GM18499 (cell line): ENCODE measurements at regions not wholly inside any gene's neighbourhood (a gene's known extent, or its start where the extent isn't known, plus 50 kb on each side); places are given as distances from the start of the nearest gene placed in this dataset.
"Not testable (repeated sequence)": the region's sequence is repeated elsewhere in the genome, so short reads cannot be mapped to it uniquely, and the experiment has no call there.

Experiments used
- ATAC-seq: cut with Tn5 transposase; IDR thresholded peaks from one replicate; pipeline ENCODE4 v1.9.1; 2021; ENCODE audit warnings: moderate number of reproducible peaks; ENCODE audit not compliant: insufficient read depth, unreplicated experiment

- ATAC-seq: no peak
Observed at GRCh38 chr17:70675070-70675590, 505.8 kb downstream of the KCNJ2 start.

GRCh38 chr17:70677783-70678647, 508.7 kb downstream of the KCNJ2 start:
- no peak for ATAC-seq

- no peak for ATAC-seq
Observed at GRCh38 chr17:70678889-70679288, 509.6 kb downstream of the KCNJ2 start.

DNA sequence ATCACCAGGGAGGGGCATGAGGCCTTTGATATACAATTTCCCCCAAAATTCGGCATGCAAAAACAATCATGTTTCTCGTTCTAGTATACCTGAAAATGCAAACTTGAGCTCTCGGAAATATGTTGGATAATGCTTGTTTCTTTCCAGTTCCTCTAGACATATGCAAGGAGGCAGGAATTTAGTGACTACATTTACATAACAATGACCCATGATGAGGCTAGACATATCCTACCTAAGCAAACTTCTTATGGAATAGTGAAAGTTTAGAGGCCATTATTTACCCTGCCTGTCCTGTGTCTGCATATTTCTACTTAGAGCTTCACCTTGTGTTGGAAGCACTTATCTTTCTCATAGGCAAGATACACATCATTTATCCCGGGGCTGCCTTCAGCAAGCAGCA, 514.6 kb downstream of the KCNJ2 start:
- no peak for ATAC-seq

DNA sequence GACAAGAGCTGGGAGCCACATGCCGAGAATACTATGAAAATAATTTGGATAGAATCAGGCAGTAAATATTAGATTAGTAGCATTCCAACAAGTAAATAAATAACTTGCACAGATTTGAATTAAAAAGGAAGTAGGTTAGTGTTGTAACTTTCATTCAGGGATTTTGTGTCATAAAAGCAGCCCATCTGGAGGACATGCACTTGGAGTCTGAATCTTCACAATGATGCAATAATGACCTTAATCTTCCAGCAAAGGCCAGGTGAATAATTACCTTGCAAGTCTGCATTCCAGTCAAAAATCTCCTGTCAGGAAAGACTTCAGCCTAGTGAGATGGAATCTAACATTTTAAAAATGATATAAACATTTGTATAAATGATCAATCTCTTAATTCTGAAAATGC, 518.1 kb downstream of the KCNJ2 start:
- no peak for ATAC-seq

DNA sequence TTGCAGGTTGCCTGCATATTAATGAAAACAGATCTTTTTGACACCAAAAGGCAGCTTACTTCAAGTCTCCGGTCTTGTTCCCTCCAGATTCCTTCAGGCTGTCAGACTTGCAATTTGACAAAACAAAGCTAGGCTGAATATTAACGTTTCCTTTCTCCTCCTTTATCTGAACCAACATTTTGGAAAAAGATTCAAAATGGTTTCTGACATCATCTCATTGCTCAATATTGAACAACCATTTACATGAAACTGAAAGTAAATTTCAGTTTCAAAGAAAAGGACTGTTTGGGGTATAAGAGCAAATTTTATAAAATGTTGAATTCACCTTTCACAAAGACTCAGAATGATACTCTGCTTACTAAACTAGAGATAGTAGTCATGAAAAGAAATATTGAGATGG, 521.8 kb downstream of the KCNJ2 start:
- no peak for ATAC-seq

GRCh38 chr17:70699408-70699807, 530.1 kb downstream of the KCNJ2 start:
- no peak for ATAC-seq

DNA sequence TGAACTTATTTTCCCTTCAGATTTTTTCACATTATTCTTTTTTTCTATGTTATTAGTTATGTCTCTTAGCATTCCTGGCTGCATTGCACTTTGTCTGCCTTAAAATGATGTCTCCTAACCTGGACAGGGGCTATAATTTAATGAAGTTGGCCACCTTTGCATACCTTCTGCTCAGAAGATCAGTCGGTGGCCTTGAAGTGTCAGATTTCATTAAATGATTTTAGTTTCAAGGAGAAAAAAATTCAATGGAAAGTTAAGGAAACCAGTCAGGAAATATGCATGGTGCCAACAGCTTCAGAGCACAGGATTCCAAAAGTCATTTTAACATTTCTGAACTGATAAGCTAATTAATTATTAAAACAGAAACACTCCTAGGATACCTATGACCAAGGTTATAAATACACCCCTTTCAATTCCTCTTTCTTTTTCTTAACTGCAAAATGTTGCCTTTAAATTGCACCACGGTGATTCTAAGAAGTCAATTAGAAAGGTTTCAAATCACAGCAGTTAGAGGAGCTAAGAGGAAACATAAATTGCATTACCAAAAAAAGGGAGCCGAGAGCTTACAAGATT, 533.4 kb downstream of the KCNJ2 start:
- ATAC-seq: no peak

DNA sequence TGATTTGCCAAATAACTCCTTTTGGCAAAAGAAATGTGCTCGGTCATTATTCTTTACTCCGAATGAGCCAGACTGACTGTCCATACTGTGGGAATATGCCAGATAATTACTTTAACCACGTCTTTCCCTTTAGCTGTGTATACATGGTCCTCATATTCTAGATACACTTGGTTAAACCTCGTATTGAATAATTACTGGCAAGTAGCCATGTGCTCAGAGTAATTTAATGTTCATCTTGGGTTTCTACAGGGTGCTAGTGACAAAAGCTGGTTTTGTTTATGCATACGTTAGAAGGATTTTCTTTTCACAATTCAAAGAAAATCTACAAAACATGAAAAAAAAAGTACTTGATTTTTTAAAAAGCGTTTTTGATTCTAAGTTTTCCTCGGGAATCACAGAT, 540.3 kb downstream of the KCNJ2 start:
- ATAC-seq: no peak

- no peak for ATAC-seq
Observed at GRCh38 chr17:70713694-70714093, 544.4 kb downstream of the KCNJ2 start.

DNA sequence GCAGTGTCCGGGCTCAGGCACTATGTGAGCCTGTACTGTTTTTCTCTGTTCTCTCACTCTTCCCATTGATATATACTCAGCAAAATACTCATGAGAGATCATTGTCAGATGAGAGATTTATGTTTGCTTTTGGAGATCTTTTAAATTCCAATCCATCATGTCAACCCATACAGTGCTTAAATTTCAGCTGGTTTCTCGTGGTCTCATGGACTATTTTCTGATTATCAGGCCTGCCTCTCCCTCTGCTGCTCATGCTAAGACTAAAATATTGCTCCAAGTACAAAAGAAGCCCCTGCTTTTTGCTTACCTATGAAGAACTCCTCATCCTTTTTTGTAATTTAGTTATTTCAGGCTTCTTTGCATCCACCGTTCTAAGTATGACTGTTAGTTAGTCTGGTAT, 547.2 kb downstream of the KCNJ2 start:
- no peak for ATAC-seq

GRCh38 chr17:70717042-70717441, 547.7 kb downstream of the KCNJ2 start:
- no peak for ATAC-seq

GRCh38 chr17:70736375-70736957, 567.1 kb downstream of the KCNJ2 start:
- ATAC-seq: no peak

DNA sequence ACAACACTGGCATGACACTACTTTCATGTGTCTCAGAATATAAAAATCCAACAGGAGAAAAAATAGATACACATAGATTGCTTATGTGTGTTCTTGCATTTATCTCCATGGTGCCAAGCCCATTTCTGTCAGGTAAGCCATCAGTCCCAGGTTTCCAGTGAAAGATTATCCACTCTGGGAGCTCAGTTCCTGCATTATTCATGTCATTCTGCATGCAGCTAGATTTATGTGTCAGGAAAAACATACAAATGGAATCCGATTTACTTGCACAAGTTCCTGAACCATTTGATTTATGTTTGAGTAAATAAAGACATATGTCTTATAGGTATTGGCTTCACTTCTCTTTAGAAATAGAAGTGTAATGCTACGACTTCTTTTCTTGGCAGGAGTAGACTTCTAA, 569.7 kb downstream of the KCNJ2 start:
- ATAC-seq: no peak

GRCh38 chr17:70746574-70746973, 577.2 kb downstream of the KCNJ2 start:
- not testable (repeated sequence) for ATAC-seq

DNA sequence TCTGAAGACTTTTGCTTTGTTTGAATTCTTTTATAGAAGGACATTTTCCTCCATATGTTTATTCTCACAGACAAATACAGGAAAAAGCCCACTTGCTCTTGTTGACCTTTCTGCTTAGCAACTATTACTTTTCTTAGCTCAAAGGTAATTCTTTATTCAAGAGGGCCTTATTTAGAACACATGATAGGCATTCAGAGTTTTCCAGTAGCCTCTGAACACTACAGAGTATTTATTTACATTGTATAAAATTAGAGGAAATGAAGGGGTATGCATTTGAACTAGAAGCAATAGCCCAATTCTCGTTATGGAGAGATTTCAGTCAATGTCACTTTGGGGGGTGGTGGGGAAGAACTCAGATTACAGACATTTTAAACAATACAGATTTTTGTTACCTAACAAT, 581.7 kb downstream of the KCNJ2 start:
- ATAC-seq: no peak

- not testable (repeated sequence) for ATAC-seq
Observed at GRCh38 chr17:70752461-70752860, 583.1 kb downstream of the KCNJ2 start.

- no peak for ATAC-seq
Observed at GRCh38 chr17:70752966-70753467, 583.7 kb downstream of the KCNJ2 start.

GRCh38 chr17:70763018-70763417, 593.7 kb downstream of the KCNJ2 start:
- ATAC-seq: no peak

GRCh38 chr17:70767102-70767701, 597.9 kb downstream of the KCNJ2 start:
- no peak for ATAC-seq

DNA sequence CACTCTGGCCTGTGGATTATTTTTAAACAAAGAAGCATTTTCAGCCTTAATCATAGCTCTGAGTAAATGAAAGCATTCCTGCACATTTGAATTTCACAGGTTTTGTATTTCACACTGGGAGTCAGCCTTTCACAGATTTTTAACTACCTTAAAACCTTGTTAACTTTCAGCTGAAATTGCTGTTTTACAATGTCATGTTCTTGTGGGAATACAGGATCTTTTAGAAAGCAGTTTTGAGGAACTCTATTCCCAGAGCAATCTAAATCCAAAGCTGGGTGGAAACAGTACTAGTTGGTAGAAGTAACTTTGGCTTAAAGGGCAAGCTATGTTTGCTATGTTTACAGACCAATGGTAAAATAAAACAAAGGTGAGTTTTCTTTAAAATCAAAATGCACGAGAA, 600.6 kb downstream of the KCNJ2 start:
- no peak for ATAC-seq
